ENCODE measurements at regions not wholly inside any gene's neighbourhood (a gene's known extent, or its start where the extent isn't known, plus 50 kb on each side); places are given as distances from the start of the nearest gene placed in this dataset.

GRCh38 chr1:4002061-4002521 is 102.0 kb upstream of the C1orf174 start:
- TF ChIP-seq SUZ12 (IDR thresholded peaks at IDR 0.05; ENCODE audit: extremely low read depth, insufficient read depth, insufficient read length) (no peak), YY1 (IDR thresholded peaks at IDR 0.05; ENCODE audit: insufficient read depth, insufficient read length) (no peak), ZNF274 (IDR thresholded peaks at IDR 0.05; ENCODE audit: low read depth, low read length) (no peak)

All from NT2/D1 (cell line).